Endothelial cell of umbilical vein (primary cell): ENCODE measurements at regions not wholly inside any gene's neighbourhood (a gene's known extent, or its start where the extent isn't known, plus 50 kb on each side); places are given as distances from the start of the nearest gene placed in this dataset.

Experiments
- BruUV-seq: library from RNA; stranded (reverse); fragments of 400-500 nt; replicated peaks from 2 replicates; lab custom pipeline; 2021; lab: Mats Ljungman, UMichigan
- CTCF ChIA-PET: fragments of 300-600, 350-600 bp; sonication (Branson Sonifier 250); formaldehyde crosslinking; loops from one replicate; lab custom pipeline; 2021; ENCODE audit warnings: antibody characterized with exemption, inconsistent platforms; lab: Charles Lee
- POLR2A ChIA-PET: fragments of 300-600, 350-600 bp; sonication (Branson Sonifier 250); formaldehyde crosslinking; loops from one replicate; lab custom pipeline; 2021; ENCODE audit warnings: antibody characterized with exemption, inconsistent platforms; lab: Charles Lee
- DNase-seq: peaks from one replicate; pipeline ENCODE4 v3.0.0-alpha.2; 2011; ENCODE audit warnings: low read depth, low spot score
- FAIRE-seq: peaks from 2 replicates; lab custom pipeline; 2011; peaks lifted over from hg19 to GRCh38; lab: Jason Lieb, UNC
- H2AFZ ChIP-seq: 2 replicates; pipeline ENCODE4 v1.6.0; 2012; ENCODE audit warnings: low read depth, low read length, control low read depth, inconsistent platforms
- H3K27ac ChIP-seq: 2 replicates; pipeline ENCODE4 v1.5.1; 2011; ENCODE audit warnings: low read depth, mild to moderate bottlenecking, control low read depth, low read length, moderate library complexity; ENCODE audit not compliant: insufficient read depth
- H3K27me3 ChIP-seq, 2 experiments: 2 replicates each; pipeline versions ENCODE4 v1.6.0 to v1.6.1; 2011; ENCODE audit warnings: low read length in 2 of 2, mixed read lengths in 1 of 2; ENCODE audit not compliant: control insufficient read depth in 2 of 2, insufficient read depth in 2 of 2
- H3K36me3 ChIP-seq, 2 experiments: 2 replicates in 1 of 2; 3 replicates in 1 of 2; pipeline ENCODE4 v1.5.1; 2011; ENCODE audit warnings: low read length in 2 of 2, mild to moderate bottlenecking in 1 of 2, moderate library complexity in 1 of 2; ENCODE audit not compliant: control insufficient read depth in 2 of 2, insufficient read depth in 2 of 2; ENCODE audit errors: extremely low read depth in 1 of 2
- H3K4me1 ChIP-seq: 3 replicates; pipeline ENCODE4 v1.5.1; 2011; ENCODE audit warnings: mild to moderate bottlenecking, low read length; ENCODE audit not compliant: control insufficient read depth, insufficient read depth; ENCODE audit errors: extremely low read depth
- H3K4me2 ChIP-seq: 2 replicates; pipeline ENCODE4 v1.6.1; 2011; ENCODE audit warnings: low read length, control low read depth, mixed read lengths; ENCODE audit not compliant: insufficient read depth
- H3K4me3 ChIP-seq, 3 experiments: fragments of 200-600 bp in 1 of 3; sonication (generic), shearing (Covaris generic) in 1 of 3; replicated peaks in 1 of 3; 2 replicates each; pipeline ENCODE4 v1.5.1; 2011 to 2016; ENCODE audit warnings: control low read depth in 3 of 3, low read length in 3 of 3, mild to moderate bottlenecking in 2 of 3, inconsistent platforms in 1 of 3, low read depth in 1 of 3, moderate library complexity in 1 of 3; ENCODE audit not compliant: insufficient read depth in 1 of 3
- H3K79me2 ChIP-seq: 2 replicates; pipeline ENCODE4 v1.6.0; 2012; ENCODE audit warnings: low read length, inconsistent platforms; ENCODE audit not compliant: control insufficient read depth, insufficient read depth
- H3K9ac ChIP-seq: replicated peaks from 2 replicates; pipeline ENCODE3; 2011; ENCODE audit warnings: low read length, control low read depth; ENCODE audit not compliant: insufficient read depth; ENCODE audit errors: extremely low read depth
- H3K9me1 ChIP-seq: replicated peaks from 3 replicates; pipeline ENCODE4 v1.6.0; 2011; ENCODE audit warnings: mild to moderate bottlenecking, low read length; ENCODE audit not compliant: control insufficient read depth, insufficient read depth; ENCODE audit errors: extremely low read depth
- H3K9me3 ChIP-seq: replicated peaks from 2 replicates; pipeline ENCODE4 v1.5.1; 2012; ENCODE audit warnings: low read length, inconsistent platforms; ENCODE audit not compliant: control insufficient read depth, insufficient read depth
- H4K20me1 ChIP-seq: replicated peaks from 2 replicates; pipeline ENCODE3; 2011; ENCODE audit warnings: mild to moderate bottlenecking, low read length; ENCODE audit not compliant: control insufficient read depth, insufficient read depth; ENCODE audit errors: extremely low read depth
- CTCF ChIP-seq, 2 donors: IDR thresholded peaks; 1 replicate in 1 of 2; 2 replicates in 1 of 2; pipeline ENCODE4 v1.5.1; 2011; ENCODE audit warnings: low read length in 2 of 2, mild to moderate bottlenecking in 2 of 2, moderate library complexity in 2 of 2, control low read depth in 1 of 2, inconsistent platforms in 1 of 2, low read depth in 1 of 2; ENCODE audit not compliant: insufficient read depth in 1 of 2; ENCODE audit errors: extremely low read depth in 1 of 2
- EZH2 ChIP-seq: IDR thresholded peaks from 2 replicates; pipeline ENCODE4 v1.6.1; 2012; ENCODE audit warnings: borderline replicate concordance, low read depth, mild to moderate bottlenecking, moderate library complexity, low read length, inconsistent platforms; ENCODE audit not compliant: severe bottlenecking
- FOS ChIP-seq: IDR thresholded peaks from 2 replicates; pipeline ENCODE4 v1.6.1; 2011; ENCODE audit warnings: mild to moderate bottlenecking, low read length, moderate library complexity, borderline replicate concordance; ENCODE audit not compliant: insufficient read depth
- GATA2 ChIP-seq: IDR thresholded peaks from 2 replicates; pipeline ENCODE4 v1.7.0; 2011; ENCODE audit warnings: low read depth, mild to moderate bottlenecking, moderate library complexity, mixed read lengths, low read length; ENCODE audit not compliant: insufficient read length, insufficient read depth
- JUN ChIP-seq: IDR thresholded peaks from 2 replicates; pipeline ENCODE4 v1.6.1; 2011; ENCODE audit warnings: borderline replicate concordance, low read depth; ENCODE audit not compliant: insufficient read length, insufficient read depth
- MAX ChIP-seq: IDR thresholded peaks from 2 replicates; pipeline ENCODE4 v1.6.1; 2011; ENCODE audit not compliant: insufficient read depth, insufficient read length
- MYC ChIP-seq: IDR thresholded peaks from one replicate; pipeline ENCODE4 v1.6.1; 2011; ENCODE audit warnings: mild to moderate bottlenecking, low read depth, low read length
- POLR2A ChIP-seq: IDR thresholded peaks from 2 replicates; pipeline ENCODE4 v1.6.1; 2012; ENCODE audit warnings: low read depth, mild to moderate bottlenecking, control low read depth, low read length
- POLR2AphosphoS5 ChIP-seq: IDR thresholded peaks from 2 replicates; pipeline ENCODE4 v1.6.1; 2012; ENCODE audit warnings: low read depth, mild to moderate bottlenecking, control low read depth, low read length, moderate library complexity; ENCODE audit not compliant: insufficient read depth
- dilution Hi-C: fragments of 300-500 bp; cut with MboI; formaldehyde crosslinking; loops from one replicate; pipeline ENCODE4 v1.15.0; 2019; ENCODE audit warnings: low sequenced_read_pairs; ENCODE audit not compliant: extremely low pct_ligation_motif_present
- intact Hi-C: fragments of 100-400 bp; cut with micrococcal nuclease; formaldehyde crosslinking; loops from one replicate; pipeline ENCODE4 v1.10.0; 2022

GRCh38 chr10:90484518-90484917 lies 373.3 kb downstream of the HTR7 start:
- POLR2A ChIA-PET = no interaction called here
- no TSS peak for BruUV-seq
- dilution Hi-C loops = no loop called here

More at GRCh38 chr10:90484518-90484917, 373.3 kb downstream of the HTR7 start:
- Histone ChIP-seq H3K9me3 (no peaks in the 10 kb centered on the region), H3K36me3 (no peaks in the 10 kb centered on the region), H2AFZ (no peak overlapping the region), H3K9ac (no peak overlapping the region), H3K79me2 (no peaks in the 10 kb centered on the region), H3K4me1 (no peaks in the 10 kb centered on the region), H3K4me3 (no peak overlapping the region), H3K27ac (no peak overlapping the region), H3K4me2 (no peak overlapping the region), H3K9me1 (no peaks in the 10 kb centered on the region), H3K27me3 (peaks cover 0 to 3% of the 10 kb centered on the region in 2 experiments), H4K20me1 (no peaks in the 10 kb centered on the region)
- intact Hi-C loops = no loop called here
- CTCF ChIA-PET = no interaction called here
- FAIRE-seq (no peak), DNase-seq (no peak)
- TF ChIP-seq GATA2 = no peak
- no peak for TF ChIP-seq CTCF (IDR thresholded peaks at IDR 0.05; ENCODE audit: extremely low read depth in 1 of 2, insufficient read depth in 1 of 2, low read depth in 1 of 2, low read length in 2 of 2)
- no peak for TF ChIP-seq FOS
- TF ChIP-seq EZH2 = no peak
- no peak for TF ChIP-seq JUN
- TF ChIP-seq MYC = no peak
- TF ChIP-seq MAX = no peak
- TF ChIP-seq POLR2AphosphoS5 = no peak
- TF ChIP-seq POLR2A = no peak
